NCI-H1105 treated with DMSO at 0.1 percent for 48 hours (cell line): ENCODE measurements at regions not wholly inside any gene's neighbourhood (a gene's known extent, or its start where the extent isn't known, plus 50 kb on each side); places are given as distances from the start of the nearest gene placed in this dataset.
"Not testable (repeated sequence)": the region's sequence is repeated elsewhere in the genome, so short reads cannot be mapped to it uniquely, and the experiment has no call there.

ENCODE experiments used
- DNase-seq: peaks from one replicate; lab custom pipeline; 2025; lab: John Stamatoyannopoulos, UW

- DNase-seq = no peak
Measured at GRCh38 chr12:89880690-89881350, 172.2 kb upstream of the ATP2B1 start.

GRCh38 chr12:89879766-89880165 lies 171.1 kb upstream of the ATP2B1 start:
- no peak for DNase-seq

- no peak for DNase-seq
Measured at GRCh38 chr12:89878950-89879349, 170.3 kb upstream of the ATP2B1 start.

GRCh38 chr12:89878327-89878726 lies 169.7 kb upstream of the ATP2B1 start:
- DNase-seq = no peak

- no peak for DNase-seq
Measured at GRCh38 chr12:89877671-89878070, 169.0 kb upstream of the ATP2B1 start.

- no peak for DNase-seq
Measured at GRCh38 chr12:89877136-89877535, 168.5 kb upstream of the ATP2B1 start.

- DNase-seq = no peak
Measured at GRCh38 chr12:89875809-89876208, 167.2 kb upstream of the ATP2B1 start.

GRCh38 chr12:89875225-89875624 lies 166.6 kb upstream of the ATP2B1 start:
- DNase-seq = no peak

- no peak for DNase-seq
Measured at GRCh38 chr12:89874146-89874545, 165.5 kb upstream of the ATP2B1 start.

GRCh38 chr12:89873745-89874144 lies 165.1 kb upstream of the ATP2B1 start:
- DNase-seq = no peak

GRCh38 chr12:89872922-89873630 lies 164.4 kb upstream of the ATP2B1 start:
- DNase-seq = no peak

GRCh38 chr12:89870413-89871184 lies 162.0 kb upstream of the ATP2B1 start:
- no peak for DNase-seq

- not testable (repeated sequence) for DNase-seq
Measured at GRCh38 chr12:89867611-89868010, 159.0 kb upstream of the ATP2B1 start.

- no peak for DNase-seq
Measured at GRCh38 chr12:89864411-89864810, 155.8 kb upstream of the ATP2B1 start.

GRCh38 chr12:89863968-89864367 lies 155.3 kb upstream of the ATP2B1 start:
- no peak for DNase-seq

GRCh38 chr12:89863493-89863938 lies 154.9 kb upstream of the ATP2B1 start:
- DNase-seq = no peak

GRCh38 chr12:89862511-89863445 lies 154.1 kb upstream of the ATP2B1 start:
- no peak for DNase-seq

- DNase-seq = no peak
Measured at GRCh38 chr12:89861086-89861485, 152.4 kb upstream of the ATP2B1 start.

GRCh38 chr12:89859508-89860220 lies 151.0 kb upstream of the ATP2B1 start:
- no peak for DNase-seq

- no peak for DNase-seq
Measured at GRCh38 chr12:89858718-89859117, 150.1 kb upstream of the ATP2B1 start.

- DNase-seq = no peak
Measured at GRCh38 chr12:89857652-89858274, 149.1 kb upstream of the ATP2B1 start.
